Testis (tissue), 2 donors: ENCODE measurements at regions not wholly inside any gene's neighbourhood (a gene's known extent, or its start where the extent isn't known, plus 50 kb on each side); places are given as distances from the start of the nearest gene placed in this dataset.

Experiments
- DNase-seq: peaks from one replicate; pipeline ENCODE4 v3.0.0-alpha.2; 2019
- H3K27ac ChIP-seq, 2 donors: fragments of 200-600 bp; sonication (generic); one replicate each; pipeline ENCODE4 v1.5.1; 2019
- H3K27me3 ChIP-seq: fragments of 200-600 bp; sonication (generic); one replicate; pipeline ENCODE4 v1.5.1; 2019
- H3K36me3 ChIP-seq: fragments of 200-600 bp; sonication (generic); one replicate; pipeline ENCODE4 v1.5.1; 2017; ENCODE audit warnings: low read depth; ENCODE audit errors: missing control alignments
- H3K4me1 ChIP-seq: fragments of 200-600 bp; sonication (generic); one replicate; pipeline ENCODE4 v1.5.1; 2019
- H3K4me3 ChIP-seq, 2 donors: fragments of 200-600 bp; sonication (generic); one replicate each; pipeline ENCODE4 v1.5.1; 2017 to 2019
- H3K9me3 ChIP-seq: fragments of 200-600 bp; sonication (generic); one replicate; pipeline ENCODE4 v1.5.1; 2017
- CTCF ChIP-seq, 3 experiments: fragments of 450-650 bp in 2 of 3; fragments of 200-600 bp in 1 of 3; sonication (generic) in 1 of 3; IDR thresholded peaks; one replicate each; pipeline ENCODE4 v1.5.1; 2016 to 2019; ENCODE audit warnings: antibody characterized with exemption in 3 of 3, mild to moderate bottlenecking in 2 of 3, moderate library complexity in 1 of 3
- POLR2A ChIP-seq: fragments of 450-650 bp; IDR thresholded peaks from one replicate; pipeline ENCODE4 v1.6.1; 2017; ENCODE audit warnings: antibody characterized with exemption, mild to moderate bottlenecking, moderate library complexity
- WGBS, 2 donors: methylation state at CpG; one replicate each; pipeline ENCODE4 v1.1.5; 2018; 5-methylcytosine and 5-hydroxymethylcytosine counted together
- intact Hi-C: fragments of 100-400 bp; cut with DNase I; formaldehyde crosslinking; loops from one replicate; pipeline ENCODE4 v1.15.1; 2023; ENCODE audit warnings: low total_unique reads

- intact Hi-C loops, result no loop called here
These were observed 693.0 kb downstream of the ETS1 start for GRCh38 chr11:127894316-127894715.

GRCh38 chr11:127890030-127890615 is 697.2 kb downstream of the ETS1 start:
- DNase-seq, result no peak
- Histone ChIP-seq H3K27me3 (no peaks in the 10 kb centered on the region), H3K27ac (no peak overlapping the region), H3K9me3 (no peaks in the 10 kb centered on the region), H3K4me3 (no peak overlapping the region), H3K4me1 (no peaks in the 10 kb centered on the region), H3K36me3 (no peaks in the 10 kb centered on the region)
- intact Hi-C loops, result no loop called here
- TF ChIP-seq POLR2A, result no peak
- TF ChIP-seq CTCF (IDR thresholded peaks at IDR 0.05), result no peak

More at GRCh38 chr11:127894316-127894715, 693.0 kb downstream of the ETS1 start:
- Histone ChIP-seq H3K36me3 (no peaks in the 10 kb centered on the region), H3K9me3 (no peaks in the 10 kb centered on the region), H3K27ac (no peak overlapping the region), H3K4me1 (no peaks in the 10 kb centered on the region), H3K27me3 (no peaks in the 10 kb centered on the region), H3K4me3 (no peak overlapping the region)
- WGBS, 2 donors, result 67 to 81% methylated on average over 2 of the region's 2 CpGs
- TF ChIP-seq CTCF (IDR thresholded peaks at IDR 0.05) (no peak), POLR2A (no peak)
- no peak for DNase-seq

- Histone ChIP-seq H3K36me3 (no peaks in the 10 kb centered on the region), H3K4me1 (no peaks in the 10 kb centered on the region), H3K9me3 (no peaks in the 10 kb centered on the region), H3K4me3 (no peak overlapping the region), H3K27ac (no peak overlapping the region), H3K27me3 (no peaks in the 10 kb centered on the region)
- no peak for DNase-seq
- no peak for TF ChIP-seq CTCF (IDR thresholded peaks at IDR 0.05)
- no peak for TF ChIP-seq POLR2A
- intact Hi-C loops, result no loop called here
These were observed 699.0 kb downstream of the ETS1 start for GRCh38 chr11:127888386-127888785.

- Histone ChIP-seq H3K4me3 (no peak overlapping the region), H3K27ac (no peak overlapping the region), H3K27me3 (no peaks in the 10 kb centered on the region), H3K9me3 (no peaks in the 10 kb centered on the region), H3K4me1 (no peaks in the 10 kb centered on the region), H3K36me3 (no peaks in the 10 kb centered on the region)
- no peak for TF ChIP-seq CTCF (IDR thresholded peaks at IDR 0.05)
- TF ChIP-seq POLR2A, result no peak
- DNase-seq, result no peak
- WGBS, 2 donors, result 31 to 40% methylated on average over 2 of the region's 2 CpGs
- intact Hi-C loops, result no loop called here
These were observed 712.2 kb downstream of the ETS1 start for GRCh38 chr11:127875131-127875530.

GRCh38 chr11:127873478-127873877 is 713.9 kb downstream of the ETS1 start:
- H3K36me3 ChIP-seq, result no peaks in the 10 kb centered on the region
- no peak overlapping the region for H3K27ac ChIP-seq
- DNase-seq, result no peak
- H3K27me3 ChIP-seq, result no peaks in the 10 kb centered on the region
- no peaks in the 10 kb centered on the region for H3K9me3 ChIP-seq
- intact Hi-C loops, result no loop called here
- H3K4me1 ChIP-seq, result no peaks in the 10 kb centered on the region
- no peak for TF ChIP-seq POLR2A
- no peak for TF ChIP-seq CTCF (IDR thresholded peaks at IDR 0.05)
- no peak overlapping the region for H3K4me3 ChIP-seq
